Rectal smooth muscle tissue (tissue), 1 donor: ENCODE measurements at regions not wholly inside any gene's neighbourhood (a gene's known extent, or its start where the extent isn't known, plus 50 kb on each side); places are given as distances from the start of the nearest gene placed in this dataset.
"Not testable (repeated sequence)": the region's sequence is repeated elsewhere in the genome, so short reads cannot be mapped to it uniquely, and the experiment has no call there.

Experiments used
- H3K27ac ChIP-seq: one replicate; pipeline ENCODE4 v1.7.0; 2013; ENCODE audit warnings: low read depth, low read length, inconsistent platforms
- H3K27me3 ChIP-seq: one replicate; pipeline ENCODE4 v1.7.0; 2013; ENCODE audit warnings: low read length; ENCODE audit not compliant: control insufficient read depth, insufficient read depth
- H3K36me3 ChIP-seq: one replicate; pipeline ENCODE4 v1.7.0; 2013; ENCODE audit warnings: low read length; ENCODE audit not compliant: control insufficient read depth, insufficient read depth
- H3K4me1 ChIP-seq: one replicate; pipeline ENCODE4 v1.7.0; 2013; ENCODE audit warnings: low read length; ENCODE audit not compliant: control insufficient read depth, insufficient read depth
- H3K4me3 ChIP-seq: one replicate; pipeline ENCODE4 v1.7.0; 2013; ENCODE audit warnings: low read length
- H3K9ac ChIP-seq: one replicate; pipeline ENCODE4 v1.7.0; 2013; ENCODE audit warnings: low read length

- H3K36me3 ChIP-seq = no peaks in the 10 kb centered on the region
- H3K9ac ChIP-seq = no peak overlapping the region
- H3K27me3 ChIP-seq = no peaks in the 10 kb centered on the region
- no peak overlapping the region for H3K4me3 ChIP-seq
- no peak overlapping the region for H3K27ac ChIP-seq
- H3K4me1 ChIP-seq = no peaks in the 10 kb centered on the region
These were observed 63.8 kb upstream of the VPREB1 start for GRCh38 chr22:22180738-22181285.

GRCh38 chr22:22179858-22180257, 64.7 kb upstream of the VPREB1 start:
- H3K36me3 ChIP-seq = no peaks in the 10 kb centered on the region
- no peak overlapping the region for H3K4me3 ChIP-seq
- H3K27ac ChIP-seq = no peak overlapping the region
- H3K27me3 ChIP-seq = no peaks in the 10 kb centered on the region
- no peak overlapping the region for H3K9ac ChIP-seq
- H3K4me1 ChIP-seq = no peaks in the 10 kb centered on the region

- Histone ChIP-seq H3K9ac (no peak overlapping the region), H3K27me3 (no peaks in the 10 kb centered on the region), H3K4me1 (no peaks in the 10 kb centered on the region), H3K36me3 (no peaks in the 10 kb centered on the region), H3K4me3 (no peak overlapping the region), H3K27ac (no peak overlapping the region)
These were observed 65.6 kb upstream of the VPREB1 start for GRCh38 chr22:22178992-22179391.

DNA sequence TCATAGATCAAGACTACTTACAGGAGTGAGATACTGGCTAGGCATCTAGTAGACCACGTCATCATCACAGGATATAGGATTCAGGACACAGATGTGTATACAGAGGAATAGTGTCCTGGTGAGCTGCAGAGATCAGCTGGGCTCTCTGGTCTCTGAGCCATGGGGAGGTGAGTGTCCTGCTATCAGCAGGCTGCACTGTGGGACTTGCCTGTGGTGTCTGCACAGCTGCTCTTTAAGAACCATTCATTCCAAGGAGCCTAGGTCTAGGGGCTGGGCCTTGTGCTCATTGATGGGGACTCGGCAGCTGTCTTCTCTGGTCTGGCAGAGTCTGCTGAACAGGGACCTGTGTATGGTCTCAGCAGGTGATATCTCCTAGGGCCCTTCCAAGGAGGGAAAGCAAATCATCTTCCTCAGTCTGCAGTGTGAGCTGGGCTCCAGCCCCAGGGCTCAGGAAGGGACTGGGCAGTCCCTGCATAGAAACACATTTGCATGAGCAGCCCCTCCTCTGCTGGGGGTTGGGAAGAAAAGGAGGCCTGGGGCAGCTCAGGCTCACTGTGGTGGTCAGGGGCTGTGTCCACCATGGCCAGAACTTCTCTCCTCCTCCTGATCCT, 66.1 kb upstream of the VPREB1 start:
- no peak overlapping the region for H3K9ac ChIP-seq
- no peak overlapping the region for H3K27ac ChIP-seq
- no peak overlapping the region for H3K4me3 ChIP-seq
- H3K27me3 ChIP-seq = no peaks in the 10 kb centered on the region
- no peaks in the 10 kb centered on the region for H3K4me1 ChIP-seq
- no peaks in the 10 kb centered on the region for H3K36me3 ChIP-seq

DNA sequence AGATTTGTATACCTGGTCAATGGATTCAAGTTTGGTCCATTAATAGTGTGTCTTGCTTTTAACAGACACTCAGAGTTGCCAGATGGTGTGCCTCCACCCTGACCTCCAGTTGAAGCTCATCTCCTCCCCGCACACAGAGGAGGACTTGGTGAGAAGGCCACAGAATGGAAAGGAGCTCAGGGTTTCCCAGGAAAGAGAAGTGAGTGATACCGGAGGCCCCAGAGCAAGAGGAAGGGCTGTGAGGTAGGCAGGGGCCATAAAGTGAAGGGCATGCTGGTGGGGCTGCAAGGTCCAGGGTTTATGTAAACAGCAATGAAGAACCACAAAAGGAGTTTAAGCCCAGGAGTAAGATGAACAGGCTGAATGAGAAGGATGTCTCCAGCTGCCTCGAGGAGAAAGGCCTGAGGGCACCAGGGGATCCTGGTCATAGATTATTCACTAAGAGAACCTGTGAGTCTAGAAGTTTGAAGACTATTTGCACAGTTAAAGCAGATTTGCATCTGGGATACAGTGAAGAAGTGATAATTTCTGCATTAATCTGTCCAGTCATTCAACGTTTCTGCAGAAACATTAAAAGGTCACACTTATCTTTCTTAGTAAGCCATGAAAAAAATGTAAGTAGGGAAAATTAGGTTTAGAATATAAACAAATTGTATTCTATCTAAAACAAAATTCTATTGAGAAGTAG, 67.5 kb upstream of the VPREB1 start:
- Histone ChIP-seq H3K4me1 (no peaks in the 10 kb centered on the region), H3K27me3 (no peaks in the 10 kb centered on the region), H3K9ac (no peak overlapping the region), H3K4me3 (no peak overlapping the region), H3K36me3 (no peaks in the 10 kb centered on the region), H3K27ac (no peak overlapping the region)

DNA sequence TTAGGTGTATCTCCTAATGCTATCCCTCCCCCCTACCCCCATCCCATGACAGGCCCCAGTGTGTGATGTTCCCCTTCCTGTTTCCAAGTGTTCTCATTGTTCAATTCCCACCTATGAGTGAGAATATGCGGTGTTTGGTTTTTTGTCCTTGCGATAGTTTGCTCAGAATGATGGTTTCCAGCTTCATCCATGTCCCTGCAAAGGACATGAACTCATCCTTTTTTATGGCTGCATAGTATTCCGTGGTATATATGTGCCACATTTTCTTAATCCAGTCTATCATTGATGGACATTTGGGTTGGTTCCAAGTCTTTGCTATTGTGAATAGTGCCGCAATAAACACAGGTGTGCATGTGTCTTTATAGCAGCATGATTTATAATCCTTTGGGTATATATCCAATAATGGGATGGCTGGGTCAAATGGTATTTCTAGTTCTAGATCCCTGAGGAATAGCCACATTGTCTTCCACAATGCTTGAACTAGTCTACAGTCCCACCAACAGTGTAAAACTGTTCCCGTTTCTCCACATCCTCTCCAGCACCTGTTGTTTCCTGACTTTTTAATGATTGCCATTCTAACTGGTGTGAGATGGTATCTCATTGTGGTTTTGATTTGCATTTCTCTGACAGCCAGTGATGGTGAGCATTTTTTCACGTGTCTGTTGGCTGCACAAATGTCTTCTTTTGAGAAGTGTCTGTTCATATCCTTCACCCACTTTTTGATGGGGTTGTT, 71.5 kb upstream of the VPREB1 start:
- not testable (repeated sequence) for H3K4me3 ChIP-seq, H3K9ac ChIP-seq, H3K4me1 ChIP-seq, H3K27me3 ChIP-seq, H3K27ac ChIP-seq, H3K36me3 ChIP-seq

GRCh38 chr22:22171357-22172218, 73.0 kb upstream of the VPREB1 start:
- no peaks in the 10 kb centered on the region for H3K27me3 ChIP-seq
- H3K36me3 ChIP-seq = no peaks in the 10 kb centered on the region
- no peak overlapping the region for H3K9ac ChIP-seq
- no peak overlapping the region for H3K4me3 ChIP-seq
- H3K27ac ChIP-seq = no peak overlapping the region
- no peaks in the 10 kb centered on the region for H3K4me1 ChIP-seq

- Histone ChIP-seq H3K4me3 (no peak overlapping the region), H3K4me1 (no peaks in the 10 kb centered on the region), H3K9ac (no peak overlapping the region), H3K27me3 (no peaks in the 10 kb centered on the region), H3K36me3 (no peaks in the 10 kb centered on the region), H3K27ac (no peak overlapping the region)
These were observed 74.7 kb upstream of the VPREB1 start for GRCh38 chr22:22169923-22170322.

DNA sequence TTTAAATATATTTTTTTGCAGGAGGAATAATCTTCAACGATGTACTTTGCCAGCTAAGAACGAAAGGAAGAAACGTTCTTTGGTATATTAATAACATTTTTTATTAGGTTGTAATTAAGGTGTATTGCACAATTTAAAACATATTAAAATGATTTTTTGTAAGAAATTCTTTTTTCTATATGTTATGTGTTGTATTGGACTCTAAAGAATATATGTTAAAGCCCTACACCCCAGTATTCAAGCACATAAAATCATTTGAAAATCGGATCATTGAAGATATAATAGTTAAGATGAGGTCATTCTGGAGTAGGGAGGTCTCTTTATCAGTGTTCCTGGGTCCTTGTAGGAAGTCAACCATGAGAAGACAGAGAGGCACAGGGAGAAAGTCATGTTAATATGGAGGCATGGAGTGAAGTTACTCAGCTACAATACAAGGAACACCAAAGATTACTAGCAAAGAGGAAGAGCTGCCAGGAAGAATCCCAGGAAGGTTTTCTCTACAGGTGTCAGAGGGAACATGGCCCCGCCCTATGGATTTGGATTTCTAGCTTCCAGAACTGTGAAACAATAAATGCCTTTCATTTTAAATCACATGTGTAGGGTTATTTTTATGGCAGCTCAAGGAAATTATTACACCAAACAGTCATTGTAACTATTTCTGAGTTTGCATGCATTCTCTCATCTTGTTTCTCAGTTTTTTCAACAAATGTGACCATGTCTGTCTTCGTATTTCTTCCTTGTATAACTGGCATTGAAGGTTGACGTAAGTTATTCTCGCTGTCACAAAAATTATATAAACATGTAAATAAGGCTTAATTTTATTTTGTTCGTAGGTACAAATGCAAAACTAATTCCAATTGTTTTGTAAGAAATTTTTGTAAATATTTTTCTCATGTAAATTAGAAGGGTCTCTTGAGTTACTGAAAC, 75.4 kb upstream of the VPREB1 start:
- Histone ChIP-seq H3K36me3 (no peaks in the 10 kb centered on the region), H3K9ac (no peak overlapping the region), H3K27ac (no peak overlapping the region), H3K4me1 (no peaks in the 10 kb centered on the region), H3K27me3 (no peaks in the 10 kb centered on the region), H3K4me3 (no peak overlapping the region)

DNA sequence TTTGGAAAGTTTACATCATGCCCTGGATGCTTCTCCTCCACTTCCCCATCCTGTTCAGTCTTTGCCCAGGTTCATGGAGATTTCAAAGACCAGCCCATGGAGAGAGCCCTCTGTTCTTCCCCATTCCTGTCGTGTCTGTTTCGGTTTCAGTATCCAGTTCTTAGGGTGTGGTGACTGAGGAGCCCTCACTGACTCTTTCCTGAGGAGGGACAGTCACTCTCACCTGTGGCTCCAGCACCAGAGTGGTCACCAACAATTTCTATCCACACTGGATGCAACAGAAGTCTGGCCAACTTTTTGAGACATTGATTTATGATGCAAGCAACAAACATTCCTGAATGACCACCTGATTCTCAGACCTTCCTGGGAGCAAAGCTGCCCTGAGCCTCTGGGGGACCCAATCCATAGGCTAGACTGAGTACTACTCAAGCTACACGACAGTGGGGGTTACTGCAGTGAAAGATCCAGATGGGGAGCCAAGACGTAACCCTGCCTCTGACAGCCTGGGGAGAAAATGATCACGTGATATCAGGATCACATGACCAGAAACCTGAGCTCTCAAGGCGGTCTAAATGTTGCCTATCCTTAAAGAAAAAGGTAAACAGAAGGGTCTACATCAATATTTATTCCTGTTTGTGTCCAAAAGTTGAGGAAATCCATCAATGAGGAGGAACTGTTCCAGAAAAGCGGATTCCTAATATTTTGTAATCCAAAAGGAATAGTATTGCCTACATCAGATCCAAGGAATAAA, 76.2 kb upstream of the VPREB1 start:
- Histone ChIP-seq H3K36me3 (no peaks in the 10 kb centered on the region), H3K27me3 (no peaks in the 10 kb centered on the region), H3K27ac (no peak overlapping the region), H3K4me3 (peak overlapping the region; percentile 13), H3K4me1 (no peaks in the 10 kb centered on the region), H3K9ac (no peak overlapping the region)

DNA sequence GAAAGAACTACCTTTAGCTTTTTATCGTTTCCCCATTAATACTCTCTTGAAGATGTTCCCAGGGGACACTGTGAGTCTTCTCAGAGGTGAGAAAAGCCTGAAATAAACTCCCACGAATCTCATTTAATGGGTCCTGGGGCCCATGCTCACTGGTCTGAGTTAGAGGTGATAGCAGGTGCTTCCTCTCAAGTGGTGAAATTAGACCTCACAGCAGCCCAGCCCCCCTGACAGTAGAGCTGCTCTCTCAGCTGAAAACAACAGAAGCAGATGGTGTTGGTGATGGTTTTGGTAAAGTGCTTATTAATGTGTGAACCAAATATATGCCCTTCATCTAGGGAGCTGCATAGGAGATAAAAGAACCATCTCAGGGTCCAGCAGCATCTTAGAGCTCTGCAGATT, 76.8 kb upstream of the VPREB1 start:
- H3K27ac ChIP-seq = no peak overlapping the region
- no peak overlapping the region for H3K9ac ChIP-seq
- H3K4me1 ChIP-seq = no peaks in the 10 kb centered on the region
- no peaks in the 10 kb centered on the region for H3K27me3 ChIP-seq
- no peak overlapping the region for H3K4me3 ChIP-seq
- H3K36me3 ChIP-seq = no peaks in the 10 kb centered on the region
